Liver (tissue), 8 donors: ENCODE measurements at regions not wholly inside any gene's neighbourhood (a gene's known extent, or its start where the extent isn't known, plus 50 kb on each side); places are given as distances from the start of the nearest gene placed in this dataset.

ENCODE experiments used
- DNase-seq: peaks from one replicate; pipeline ENCODE4 v3.0.0-alpha.2; 2017; ENCODE audit warnings: low spot score
- H3K27ac ChIP-seq, 2 donors: one replicate each; pipeline ENCODE4 v1.7.0; 2013; ENCODE audit warnings: inconsistent platforms in 2 of 2, low read length in 2 of 2, control low read depth in 1 of 2, low read depth in 1 of 2, mild to moderate bottlenecking in 1 of 2
- H3K27me3 ChIP-seq, 4 donors: one replicate each; pipeline versions ENCODE4 v1.6.1 to v1.7.0; 2013; ENCODE audit warnings: low read length in 3 of 4, inconsistent platforms in 1 of 4, mild to moderate bottlenecking in 1 of 4, moderate library complexity in 1 of 4; ENCODE audit not compliant: control insufficient read depth in 4 of 4, insufficient read depth in 4 of 4
- H3K36me3 ChIP-seq, 4 donors: one replicate each; pipeline versions ENCODE4 v1.6.1 to v1.7.0; 2013; ENCODE audit warnings: low read length in 3 of 4, mild to moderate bottlenecking in 3 of 4, low read depth in 1 of 4, moderate library complexity in 1 of 4; ENCODE audit not compliant: control insufficient read depth in 4 of 4, insufficient read depth in 3 of 4
- H3K4me1 ChIP-seq, 4 donors: one replicate each; pipeline versions ENCODE4 v1.6.1 to v1.7.0; 2013; ENCODE audit warnings: low read length in 3 of 4, mild to moderate bottlenecking in 3 of 4, moderate library complexity in 1 of 4; ENCODE audit not compliant: control insufficient read depth in 4 of 4, insufficient read depth in 4 of 4
- H3K4me3 ChIP-seq, 3 donors: one replicate each; pipeline versions ENCODE4 v1.6.1 to v1.7.0; 2013; ENCODE audit warnings: low read length in 3 of 3, control low read depth in 1 of 3, low read depth in 1 of 3, mild to moderate bottlenecking in 1 of 3
- H3K9ac ChIP-seq, 2 donors: one replicate each; pipeline ENCODE4 v1.7.0; 2013; ENCODE audit warnings: low read length in 2 of 2, mild to moderate bottlenecking in 2 of 2, moderate library complexity in 2 of 2, control low read depth in 1 of 2, low read depth in 1 of 2
- H3K9me3 ChIP-seq, 4 donors: one replicate each; pipeline versions ENCODE4 v1.6.1 to v1.7.0; 2013; ENCODE audit warnings: low read length in 3 of 4; ENCODE audit not compliant: control insufficient read depth in 4 of 4
- FOXA1 ChIP-seq: IDR thresholded peaks from 2 replicates; pipeline ENCODE4 v1.6.1; 2016; ENCODE audit warnings: antibody characterized with exemption
- FOXA2 ChIP-seq: IDR thresholded peaks from 2 replicates; pipeline ENCODE4 v1.6.1; 2016; ENCODE audit warnings: antibody characterized with exemption
- HNF4G ChIP-seq: IDR thresholded peaks from 2 replicates; pipeline ENCODE4 v1.6.1; 2016; ENCODE audit warnings: antibody characterized with exemption
- NR2F2 ChIP-seq: IDR thresholded peaks from 2 replicates; pipeline ENCODE4 v1.6.1; 2016; ENCODE audit warnings: antibody characterized with exemption
- RAD21 ChIP-seq, 2 donors: IDR thresholded peaks; 2 replicates each; pipeline ENCODE4 v1.6.1; 2016; ENCODE audit warnings: antibody characterized with exemption in 2 of 2, mild to moderate bottlenecking in 2 of 2
- SP1 ChIP-seq: IDR thresholded peaks from 2 replicates; pipeline ENCODE4 v1.6.1; 2018; ENCODE audit warnings: antibody characterized with exemption, mild to moderate bottlenecking
- YY1 ChIP-seq: IDR thresholded peaks from 2 replicates; pipeline ENCODE4 v1.6.1; 2016; ENCODE audit warnings: antibody characterized with exemption, mild to moderate bottlenecking
- WGBS: extraction: QIAGEN DNeasy Blood & Tissue Kit; methylation state at CpG from one replicate; pipeline ENCODE4 v1.1.7; 2013; 5-methylcytosine and 5-hydroxymethylcytosine counted together
- TF ChIP-seq, protein P1 (sequence below): IDR thresholded peaks from 2 replicates; pipeline ENCODE4 v1.6.1; 2016; ENCODE audit warnings: antibody characterized with exemption
- TF ChIP-seq, protein P2 (sequence below): IDR thresholded peaks from 2 replicates; pipeline ENCODE4 v1.6.1; 2016; ENCODE audit warnings: antibody characterized with exemption
- TF ChIP-seq, protein P3 (sequence below): IDR thresholded peaks from 2 replicates; pipeline ENCODE4 v1.6.1; 2016; ENCODE audit warnings: antibody characterized with exemption
- TF ChIP-seq, protein P4 (sequence below): fragments of 150-350 bp; IDR thresholded peaks from 2 replicates; pipeline ENCODE4 v1.5.1; 2017; ENCODE audit warnings: improper control_type of control experiment, low read depth, low read length; ENCODE audit not compliant: missing input control
- TF ChIP-seq, protein P5 (sequence below): IDR thresholded peaks from 2 replicates; pipeline ENCODE4 v1.6.1; 2016; ENCODE audit warnings: antibody characterized with exemption, mild to moderate bottlenecking
- donor health status: healthy.
- donor health status: healthy.
- donor health status: healthy.
- donor health status: healthy.
- donor health status: healthy.

DNA sequence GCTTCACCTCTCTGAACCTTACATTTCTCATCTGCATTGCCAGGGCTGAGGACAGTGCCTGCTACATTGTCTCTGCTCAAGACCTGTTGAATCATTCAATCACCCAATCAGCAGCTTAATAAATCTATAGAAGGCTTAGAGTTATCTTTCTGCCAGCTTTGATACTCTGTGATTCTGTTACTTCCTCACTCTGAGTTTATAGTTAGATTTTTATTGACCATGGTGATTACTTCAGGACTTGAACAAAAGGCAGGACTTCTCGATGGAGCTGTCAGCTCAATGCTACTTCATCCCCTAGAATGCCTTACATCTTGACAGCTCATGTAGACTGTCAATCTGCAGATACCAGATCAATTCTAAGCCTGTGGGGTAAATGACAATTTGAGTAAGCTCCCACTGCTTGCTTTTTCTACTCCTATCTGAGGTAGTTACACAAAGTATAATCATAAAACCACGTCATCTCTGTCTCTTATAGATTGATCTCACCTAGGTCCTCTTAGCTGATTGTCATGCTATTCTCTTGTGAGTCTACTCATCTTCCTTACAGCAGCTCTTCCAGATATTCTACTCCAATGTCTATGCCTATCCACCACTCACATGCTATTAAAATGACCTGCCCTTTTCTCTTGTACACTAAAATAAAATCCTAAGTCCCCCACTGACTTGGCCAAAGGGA, 318.3 kb upstream of the CA10 start:
- no peaks in the 10 kb centered on the region for H3K36me3 ChIP-seq
- H3K9ac ChIP-seq = no peak overlapping the region
- H3K4me3 ChIP-seq = no peak overlapping the region
- TF ChIP-seq NR2F2 = no peak
- TF ChIP-seq, protein P1, sequence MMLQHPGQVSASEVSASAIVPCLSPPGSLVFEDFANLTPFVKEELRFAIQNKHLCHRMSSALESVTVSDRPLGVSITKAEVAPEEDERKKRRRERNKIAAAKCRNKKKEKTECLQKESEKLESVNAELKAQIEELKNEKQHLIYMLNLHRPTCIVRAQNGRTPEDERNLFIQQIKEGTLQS = no peak
- TF ChIP-seq SP1 = no peak
- TF ChIP-seq YY1 = no peak
- TF ChIP-seq, protein P2, sequence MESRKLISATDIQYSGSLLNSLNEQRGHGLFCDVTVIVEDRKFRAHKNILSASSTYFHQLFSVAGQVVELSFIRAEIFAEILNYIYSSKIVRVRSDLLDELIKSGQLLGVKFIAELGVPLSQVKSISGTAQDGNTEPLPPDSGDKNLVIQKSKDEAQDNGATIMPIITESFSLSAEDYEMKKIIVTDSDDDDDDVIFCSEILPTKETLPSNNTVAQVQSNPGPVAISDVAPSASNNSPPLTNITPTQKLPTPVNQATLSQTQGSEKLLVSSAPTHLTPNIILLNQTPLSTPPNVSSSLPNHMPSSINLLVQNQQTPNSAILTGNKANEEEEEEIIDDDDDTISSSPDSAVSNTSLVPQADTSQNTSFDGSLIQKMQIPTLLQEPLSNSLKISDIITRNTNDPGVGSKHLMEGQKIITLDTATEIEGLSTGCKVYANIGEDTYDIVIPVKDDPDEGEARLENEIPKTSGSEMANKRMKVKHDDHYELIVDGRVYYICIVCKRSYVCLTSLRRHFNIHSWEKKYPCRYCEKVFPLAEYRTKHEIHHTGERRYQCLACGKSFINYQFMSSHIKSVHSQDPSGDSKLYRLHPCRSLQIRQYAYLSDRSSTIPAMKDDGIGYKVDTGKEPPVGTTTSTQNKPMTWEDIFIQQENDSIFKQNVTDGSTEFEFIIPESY = no peak
- TF ChIP-seq, protein P3, sequence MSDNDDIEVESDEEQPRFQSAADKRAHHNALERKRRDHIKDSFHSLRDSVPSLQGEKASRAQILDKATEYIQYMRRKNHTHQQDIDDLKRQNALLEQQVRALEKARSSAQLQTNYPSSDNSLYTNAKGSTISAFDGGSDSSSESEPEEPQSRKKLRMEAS = no peak
- no peak for TF ChIP-seq FOXA1
- DNase-seq = no peak
- H3K27ac ChIP-seq = no peak overlapping the region
- 60% methylated on average over 2 of the region's 2 CpGs for WGBS
- H3K4me1 ChIP-seq = no peaks in the 10 kb centered on the region
- H3K27me3 ChIP-seq = peaks cover 0 to 3% (median 0%) of the 10 kb centered on the region in 4 donors
- H3K9me3 ChIP-seq = no peaks in the 10 kb centered on the region

DNA sequence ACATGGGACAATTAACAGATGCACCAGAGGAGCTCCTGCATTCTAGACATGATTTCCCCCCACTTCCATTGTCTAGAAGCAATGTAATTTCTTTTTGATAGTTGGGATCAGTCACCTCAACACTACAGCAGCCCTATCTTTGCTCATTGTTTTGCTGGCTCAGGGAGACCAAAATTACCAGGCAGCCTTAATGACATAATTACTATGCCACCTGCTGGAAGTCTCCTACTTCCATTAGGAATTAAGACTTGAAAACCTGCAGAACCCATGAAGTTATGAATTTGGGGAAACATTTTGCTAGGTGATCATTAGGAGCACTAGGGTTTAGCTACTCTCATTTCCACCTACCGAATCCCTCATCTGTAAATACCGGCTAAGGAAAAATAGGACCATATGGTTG, 312.0 kb upstream of the CA10 start:
- TF ChIP-seq RAD21 (IDR thresholded peaks at IDR 0.05) = peak; percentile 59 to 65
- TF ChIP-seq FOXA2 = no peak
- TF ChIP-seq, protein P4, sequence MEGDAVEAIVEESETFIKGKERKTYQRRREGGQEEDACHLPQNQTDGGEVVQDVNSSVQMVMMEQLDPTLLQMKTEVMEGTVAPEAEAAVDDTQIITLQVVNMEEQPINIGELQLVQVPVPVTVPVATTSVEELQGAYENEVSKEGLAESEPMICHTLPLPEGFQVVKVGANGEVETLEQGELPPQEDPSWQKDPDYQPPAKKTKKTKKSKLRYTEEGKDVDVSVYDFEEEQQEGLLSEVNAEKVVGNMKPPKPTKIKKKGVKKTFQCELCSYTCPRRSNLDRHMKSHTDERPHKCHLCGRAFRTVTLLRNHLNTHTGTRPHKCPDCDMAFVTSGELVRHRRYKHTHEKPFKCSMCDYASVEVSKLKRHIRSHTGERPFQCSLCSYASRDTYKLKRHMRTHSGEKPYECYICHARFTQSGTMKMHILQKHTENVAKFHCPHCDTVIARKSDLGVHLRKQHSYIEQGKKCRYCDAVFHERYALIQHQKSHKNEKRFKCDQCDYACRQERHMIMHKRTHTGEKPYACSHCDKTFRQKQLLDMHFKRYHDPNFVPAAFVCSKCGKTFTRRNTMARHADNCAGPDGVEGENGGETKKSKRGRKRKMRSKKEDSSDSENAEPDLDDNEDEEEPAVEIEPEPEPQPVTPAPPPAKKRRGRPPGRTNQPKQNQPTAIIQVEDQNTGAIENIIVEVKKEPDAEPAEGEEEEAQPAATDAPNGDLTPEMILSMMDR = peak; percentile 29
- no peaks in the 10 kb centered on the region for H3K36me3 ChIP-seq
- H3K4me3 ChIP-seq = no peak overlapping the region
- WGBS = 84% methylated on average over 2 of the region's 2 CpGs
- H3K27me3 ChIP-seq = peaks cover 0 to 4% (median 1%) of the 10 kb centered on the region in 4 donors
- no peaks in the 10 kb centered on the region for H3K4me1 ChIP-seq
- no peak overlapping the region for H3K27ac ChIP-seq
- H3K9ac ChIP-seq = no peak overlapping the region
- DNase-seq = no peak
- H3K9me3 ChIP-seq = no peaks in the 10 kb centered on the region

DNA sequence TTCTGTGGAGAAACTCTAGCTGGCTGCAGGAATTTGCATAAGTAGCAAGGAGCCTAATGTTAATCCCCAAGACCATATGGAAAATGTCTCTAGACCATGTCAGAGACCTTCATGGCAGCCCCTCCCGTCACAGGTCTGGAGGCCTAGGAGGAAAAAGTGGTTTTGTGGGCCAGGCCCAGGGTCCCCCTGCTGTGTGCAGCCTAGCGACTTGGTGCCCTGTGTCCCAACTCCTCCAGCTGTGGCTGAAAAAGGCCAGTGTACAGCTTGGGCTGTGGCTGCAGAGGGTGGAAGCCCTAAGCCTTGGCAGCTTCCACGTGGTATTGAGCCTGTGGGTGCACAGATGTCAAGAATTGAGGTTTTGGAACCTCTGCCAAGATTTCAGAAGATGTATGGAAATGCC, 306.9 kb upstream of the CA10 start:
- peaks cover 0 to 5% (median 1%) of the 10 kb centered on the region in 4 donors for H3K27me3 ChIP-seq
- H3K4me3 ChIP-seq = no peak overlapping the region
- H3K9me3 ChIP-seq = no peaks in the 10 kb centered on the region
- no peaks in the 10 kb centered on the region for H3K4me1 ChIP-seq
- TF ChIP-seq YY1 = no peak
- TF ChIP-seq, protein P5, sequence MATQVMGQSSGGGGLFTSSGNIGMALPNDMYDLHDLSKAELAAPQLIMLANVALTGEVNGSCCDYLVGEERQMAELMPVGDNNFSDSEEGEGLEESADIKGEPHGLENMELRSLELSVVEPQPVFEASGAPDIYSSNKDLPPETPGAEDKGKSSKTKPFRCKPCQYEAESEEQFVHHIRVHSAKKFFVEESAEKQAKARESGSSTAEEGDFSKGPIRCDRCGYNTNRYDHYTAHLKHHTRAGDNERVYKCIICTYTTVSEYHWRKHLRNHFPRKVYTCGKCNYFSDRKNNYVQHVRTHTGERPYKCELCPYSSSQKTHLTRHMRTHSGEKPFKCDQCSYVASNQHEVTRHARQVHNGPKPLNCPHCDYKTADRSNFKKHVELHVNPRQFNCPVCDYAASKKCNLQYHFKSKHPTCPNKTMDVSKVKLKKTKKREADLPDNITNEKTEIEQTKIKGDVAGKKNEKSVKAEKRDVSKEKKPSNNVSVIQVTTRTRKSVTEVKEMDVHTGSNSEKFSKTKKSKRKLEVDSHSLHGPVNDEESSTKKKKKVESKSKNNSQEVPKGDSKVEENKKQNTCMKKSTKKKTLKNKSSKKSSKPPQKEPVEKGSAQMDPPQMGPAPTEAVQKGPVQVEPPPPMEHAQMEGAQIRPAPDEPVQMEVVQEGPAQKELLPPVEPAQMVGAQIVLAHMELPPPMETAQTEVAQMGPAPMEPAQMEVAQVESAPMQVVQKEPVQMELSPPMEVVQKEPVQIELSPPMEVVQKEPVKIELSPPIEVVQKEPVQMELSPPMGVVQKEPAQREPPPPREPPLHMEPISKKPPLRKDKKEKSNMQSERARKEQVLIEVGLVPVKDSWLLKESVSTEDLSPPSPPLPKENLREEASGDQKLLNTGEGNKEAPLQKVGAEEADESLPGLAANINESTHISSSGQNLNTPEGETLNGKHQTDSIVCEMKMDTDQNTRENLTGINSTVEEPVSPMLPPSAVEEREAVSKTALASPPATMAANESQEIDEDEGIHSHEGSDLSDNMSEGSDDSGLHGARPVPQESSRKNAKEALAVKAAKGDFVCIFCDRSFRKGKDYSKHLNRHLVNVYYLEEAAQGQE = no peak
- TF ChIP-seq HNF4G = no peak
- no peak overlapping the region for H3K27ac ChIP-seq
- WGBS = 62% methylated on average over 3 of the region's 3 CpGs
- DNase-seq = no peak
- H3K9ac ChIP-seq = no peak overlapping the region
- no peaks in the 10 kb centered on the region for H3K36me3 ChIP-seq
